Spleen (tissue), 11 donors: ENCODE measurements at regions not wholly inside any gene's neighbourhood (a gene's known extent, or its start where the extent isn't known, plus 50 kb on each side); places are given as distances from the start of the nearest gene placed in this dataset.

Experiments
- DNase-seq: peaks from one replicate; pipeline ENCODE4 v3.0.0-alpha.2; 2020
- H3K27ac ChIP-seq, 8 donors: fragments of 200-600 bp; sonication (generic) in 7 of 8; 1 replicate in 4 of 8; 2 replicates in 4 of 8; pipeline versions ENCODE4 v1.5.0 to v1.8.0; 2016 to 2021; ENCODE audit warnings: inconsistent platforms in 4 of 8, mild to moderate bottlenecking in 4 of 8, moderate library complexity in 1 of 8
- H3K27me3 ChIP-seq, 7 donors: fragments of 200-600 bp; sonication (generic) in 6 of 7; replicated peaks in 1 of 7; 1 replicate in 4 of 7; 2 replicates in 3 of 7; pipeline versions ENCODE4 v1.5.0 to v1.8.0; 2016 to 2021; ENCODE audit warnings: inconsistent platforms in 3 of 7, mild to moderate bottlenecking in 1 of 7
- H3K36me3 ChIP-seq, 6 donors: fragments of 200-600 bp; sonication (generic) in 5 of 6; 1 replicate in 4 of 6; 2 replicates in 2 of 6; pipeline versions ENCODE4 v1.5.0 to v1.8.0; 2016 to 2021; ENCODE audit warnings: inconsistent platforms in 2 of 6
- H3K4me1 ChIP-seq, 6 donors: fragments of 200-600 bp; sonication (generic) in 5 of 6; 1 replicate in 3 of 6; 2 replicates in 3 of 6; pipeline versions ENCODE4 v1.5.0 to v1.8.0; 2016 to 2021; ENCODE audit warnings: inconsistent platforms in 3 of 6
- H3K4me3 ChIP-seq, 8 donors: fragments of 200-600 bp; sonication (generic) in 7 of 8; 1 replicate in 4 of 8; 2 replicates in 4 of 8; pipeline versions ENCODE4 v1.5.0 to v1.8.0; 2016 to 2021; ENCODE audit warnings: inconsistent platforms in 4 of 8, mild to moderate bottlenecking in 4 of 8, moderate library complexity in 2 of 8
- H3K9me3 ChIP-seq, 8 donors: fragments of 200-600 bp; sonication (generic) in 7 of 8; 1 replicate in 4 of 8; 2 replicates in 4 of 8; pipeline versions ENCODE4 v1.5.0 to v1.8.0; 2016 to 2021; ENCODE audit warnings: inconsistent platforms in 4 of 8
- CTCF ChIP-seq, 11 experiments: fragments of 200-600 bp in 7 of 11; fragments of 450-650 bp in 4 of 11; sonication (generic) in 4 of 11; IDR thresholded peaks in 8 of 11; conservative IDR thresholded peaks in 3 of 11; 1 replicate in 7 of 11; 2 replicates in 4 of 11; pipeline versions ENCODE4 v1.4.0 to v1.8.0; 2016 to 2021; ENCODE audit warnings: antibody characterized with exemption in 11 of 11, inconsistent platforms in 4 of 11, mild to moderate bottlenecking in 1 of 11
- POLR2A ChIP-seq, 3 donors: fragments of 450-650 bp; IDR thresholded peaks; one replicate each; pipeline ENCODE4 v1.5.1; 2017; ENCODE audit warnings: antibody characterized with exemption in 3 of 3, mild to moderate bottlenecking in 1 of 3
- POLR2AphosphoS5 ChIP-seq, 3 donors: sonication (generic); formaldehyde crosslinking; IDR thresholded peaks; one replicate each; pipeline ENCODE4 v1.5.1; 2017; ENCODE audit warnings: antibody characterized with exemption in 3 of 3
- WGBS, 5 donors: extraction: QIAGEN DNeasy Blood & Tissue Kit in 3 of 5; methylation state at CpG; one replicate each; pipeline versions ENCODE4 v1.1.5 to v1.1.7; 2013 to 2018; 5-methylcytosine and 5-hydroxymethylcytosine counted together
- intact Hi-C: fragments of 100-400 bp; cut with DNase I; formaldehyde crosslinking; loops from one replicate; pipeline ENCODE4 v1.15.0; 2023; ENCODE audit warnings: low total_unique reads
- donor health status: healthy with polysubstance abuse.
- donor health status: DM: no; HTN: no; CAD: no; lungs with moderate emphysema.
- donor health status: DM: no; HTN: no; CAD: no.
- donor health status: Bipolar disorder and iron deficiency.
- donor health status: healthy.
- donor health status: DM: no; HTN: no; CAD: no.
- donor health status: DM: yes; HTN: yes; CAD: no.

DNA sequence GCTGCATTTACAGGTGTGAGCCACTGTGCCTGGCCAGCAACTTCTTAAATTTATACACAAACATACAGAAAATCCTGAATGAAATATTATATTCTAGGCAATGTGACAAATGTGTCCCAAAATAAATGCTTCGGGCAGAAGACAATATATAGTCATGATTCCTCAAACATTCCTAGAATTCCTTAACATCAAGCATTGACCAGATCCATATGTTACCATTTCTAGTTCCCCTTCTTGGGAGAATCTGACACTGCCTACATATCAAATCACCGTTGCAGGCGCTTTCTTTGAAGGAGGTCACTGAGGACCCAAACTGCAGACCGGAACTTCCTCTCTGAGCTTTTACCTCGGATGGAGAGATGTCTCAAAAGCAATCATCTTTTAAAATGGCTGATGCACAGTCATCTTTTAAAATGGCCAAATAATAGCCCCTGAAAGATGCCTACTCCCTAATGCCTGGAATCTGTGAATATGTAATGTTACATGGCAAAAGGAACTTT lies 323.5 kb downstream of the PHF14 start:
- WGBS, 5 donors, result 73 to 86% (median 84%) methylated on average over 5 of the region's 5 CpGs
- H3K27me3 ChIP-seq, result no peaks in the 10 kb centered on the region
- H3K36me3 ChIP-seq, result no peaks in the 10 kb centered on the region
- no peak overlapping the region for H3K4me3 ChIP-seq
- H3K9me3 ChIP-seq, result peaks cover 0 to 4% (median 0%) of the 10 kb centered on the region in 8 donors
- H3K27ac ChIP-seq, result no peak overlapping the region
- H3K4me1 ChIP-seq, result no peaks in the 10 kb centered on the region
- intact Hi-C loops, result no loop called here
- TF ChIP-seq POLR2A (IDR thresholded peaks at IDR 0.05) (no peak), CTCF (IDR thresholded peaks at IDR 0.05 in 8 of 11, conservative IDR thresholded peaks at IDR 0.05 in 3 of 11) (no peak), POLR2AphosphoS5 (IDR thresholded peaks at IDR 0.05) (no peak)
- DNase-seq, result no peak

DNA sequence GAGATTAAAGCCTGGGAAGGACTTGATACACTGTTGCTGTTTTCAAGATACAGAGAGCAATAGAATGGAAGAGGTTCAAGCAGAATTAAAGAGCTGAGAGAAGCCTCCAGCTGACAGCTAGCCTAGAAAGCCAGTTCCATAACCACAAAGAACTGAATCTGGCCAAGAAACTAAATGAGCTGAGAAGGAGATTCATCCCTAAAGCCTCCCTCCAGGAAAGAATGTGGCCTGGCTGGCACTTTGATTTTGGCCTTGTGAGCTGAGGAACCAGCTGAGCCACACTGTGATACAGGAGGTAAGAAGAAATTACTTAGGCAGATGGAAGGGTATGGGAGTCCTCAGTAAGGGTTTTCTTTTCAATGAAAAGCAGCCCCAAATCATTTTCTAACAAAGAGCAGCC lies 324.1 kb downstream of the PHF14 start:
- Histone ChIP-seq H3K36me3 (no peaks in the 10 kb centered on the region), H3K9me3 (peaks cover 0 to 5% (median 0%) of the 10 kb centered on the region in 8 donors), H3K4me3 (no peak overlapping the region), H3K4me1 (no peaks in the 10 kb centered on the region), H3K27me3 (no peaks in the 10 kb centered on the region), H3K27ac (no peak overlapping the region)
- no peak for TF ChIP-seq POLR2A (IDR thresholded peaks at IDR 0.05)
- no peak for TF ChIP-seq POLR2AphosphoS5 (IDR thresholded peaks at IDR 0.05)
- no peak for TF ChIP-seq CTCF (IDR thresholded peaks at IDR 0.05 in 8 of 11, conservative IDR thresholded peaks at IDR 0.05 in 3 of 11)
- intact Hi-C loops, result no loop called here
- DNase-seq, result no peak

DNA sequence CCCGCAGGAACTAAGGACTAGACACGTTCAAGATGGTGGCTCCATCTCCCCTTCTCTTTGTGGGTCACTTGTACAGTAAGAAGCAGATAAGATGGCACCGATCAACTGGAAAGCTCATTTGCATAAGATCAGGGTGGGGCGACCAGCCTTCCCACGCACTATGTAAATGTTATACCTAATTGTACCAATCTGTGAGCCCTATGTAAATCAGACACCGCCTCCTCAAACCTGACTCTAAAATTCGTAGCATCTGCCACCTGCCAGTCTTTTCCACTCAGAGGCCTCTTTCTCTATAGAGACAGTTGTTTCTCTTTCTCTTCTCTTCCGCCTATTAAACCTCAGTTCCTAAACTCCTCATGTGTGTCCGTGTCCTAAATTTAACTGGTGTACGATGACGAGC lies 324.5 kb downstream of the PHF14 start:
- no peak for DNase-seq
- Histone ChIP-seq H3K27ac (no peak overlapping the region), H3K9me3 (peaks cover 0 to 5% (median 0%) of the 10 kb centered on the region in 8 donors), H3K27me3 (no peaks in the 10 kb centered on the region), H3K36me3 (no peaks in the 10 kb centered on the region), H3K4me3 (no peak overlapping the region), H3K4me1 (no peaks in the 10 kb centered on the region)
- intact Hi-C loops, result no loop called here
- 77 to 84% (median 80%) methylated on average over 11 of the region's 11 CpGs for WGBS, 5 donors
- no peak for TF ChIP-seq POLR2A (IDR thresholded peaks at IDR 0.05)

DNA sequence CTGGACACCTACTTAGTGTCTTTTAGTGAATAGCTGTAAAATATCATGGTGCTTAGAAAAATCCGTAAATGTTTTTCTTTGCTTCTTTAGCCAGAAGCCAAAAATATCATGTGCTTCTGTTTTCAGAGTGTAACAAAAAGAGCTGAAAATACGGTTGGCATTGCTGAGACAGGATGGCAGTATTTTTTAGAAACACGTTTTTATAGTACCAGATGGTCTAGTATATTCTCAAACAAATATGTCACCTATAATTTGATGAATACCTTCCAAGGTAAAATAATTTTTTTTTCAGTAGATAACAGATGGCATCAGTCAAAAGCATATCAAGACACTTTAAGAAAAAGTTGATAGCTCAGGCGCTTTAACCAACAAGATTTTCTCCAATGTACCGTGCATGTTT lies 326.6 kb downstream of the PHF14 start:
- WGBS, 5 donors, result 70 to 81% (median 79%) methylated on average over 5 of the region's 5 CpGs
- no peak overlapping the region for H3K4me3 ChIP-seq
- no peaks in the 10 kb centered on the region for H3K36me3 ChIP-seq
- DNase-seq, result no peak
- H3K9me3 ChIP-seq, result peaks cover 0 to 5% (median 0%) of the 10 kb centered on the region in 8 donors
- H3K4me1 ChIP-seq, result no peaks in the 10 kb centered on the region
- H3K27ac ChIP-seq, result no peak overlapping the region
- intact Hi-C loops, result no loop called here
- TF ChIP-seq CTCF (IDR thresholded peaks at IDR 0.05 in 8 of 11, conservative IDR thresholded peaks at IDR 0.05 in 3 of 11) (no peak), POLR2A (IDR thresholded peaks at IDR 0.05) (no peak), POLR2AphosphoS5 (IDR thresholded peaks at IDR 0.05) (no peak)
- no peaks in the 10 kb centered on the region for H3K27me3 ChIP-seq

GRCh38 chr7:11302121-11302520 lies 328.4 kb downstream of the PHF14 start:
- Histone ChIP-seq H3K27me3 (no peaks in the 10 kb centered on the region), H3K4me1 (no peaks in the 10 kb centered on the region), H3K36me3 (no peaks in the 10 kb centered on the region), H3K4me3 (no peak overlapping the region), H3K27ac (no peak overlapping the region), H3K9me3 (peaks cover 0 to 5% (median 0%) of the 10 kb centered on the region in 8 donors)
- DNase-seq, result no peak
- intact Hi-C loops, result no loop called here
- TF ChIP-seq POLR2A (IDR thresholded peaks at IDR 0.05), result no peak
- no peak for TF ChIP-seq CTCF (IDR thresholded peaks at IDR 0.05 in 8 of 11, conservative IDR thresholded peaks at IDR 0.05 in 3 of 11)
- no peak for TF ChIP-seq POLR2AphosphoS5 (IDR thresholded peaks at IDR 0.05)
